GM21447 (cell line): ENCODE measurements at regions not wholly inside any gene's neighbourhood (a gene's known extent, or its start where the extent isn't known, plus 50 kb on each side); places are given as distances from the start of the nearest gene placed in this dataset.

Source experiments
- ATAC-seq: cut with Tn5 transposase; IDR thresholded peaks from one replicate; pipeline ENCODE4 v1.9.1; 2021; ENCODE audit not compliant: unreplicated experiment

- no peak for ATAC-seq
Observed at GRCh38 chr5:74136276-74136825, 504.2 kb downstream of the ENC1 start.

- ATAC-seq: no peak
Observed at GRCh38 chr5:74135033-74135432, 505.5 kb downstream of the ENC1 start.

GRCh38 chr5:74132485-74132884 lies 506.5 kb downstream of the ARHGEF28 start:
- ATAC-seq: no peak

GRCh38 chr5:74131250-74131649 lies 505.3 kb downstream of the ARHGEF28 start:
- ATAC-seq: no peak

- ATAC-seq: no peak
Observed at GRCh38 chr5:74130155-74130897, 504.3 kb downstream of the ARHGEF28 start.

- ATAC-seq: no peak
Observed at GRCh38 chr5:74127381-74128320, 501.7 kb downstream of the ARHGEF28 start.

- ATAC-seq: no peak
Observed at GRCh38 chr5:74126294-74126693, 500.3 kb downstream of the ARHGEF28 start.

GRCh38 chr5:74124826-74125225 lies 498.8 kb downstream of the ARHGEF28 start:
- no peak for ATAC-seq

GRCh38 chr5:74123929-74124328 lies 497.9 kb downstream of the ARHGEF28 start:
- no peak for ATAC-seq

- no peak for ATAC-seq
Observed at GRCh38 chr5:74122979-74123590, 497.1 kb downstream of the ARHGEF28 start.

GRCh38 chr5:74122175-74122574 lies 496.2 kb downstream of the ARHGEF28 start:
- no peak for ATAC-seq

GRCh38 chr5:74120585-74120984 lies 494.6 kb downstream of the ARHGEF28 start:
- ATAC-seq: no peak

GRCh38 chr5:74118071-74118470 lies 492.1 kb downstream of the ARHGEF28 start:
- ATAC-seq: no peak

- ATAC-seq: no peak
Observed at GRCh38 chr5:74116984-74117383, 491.0 kb downstream of the ARHGEF28 start.

GRCh38 chr5:74116266-74116665 lies 490.3 kb downstream of the ARHGEF28 start:
- no peak for ATAC-seq

GRCh38 chr5:74113927-74114326 lies 487.9 kb downstream of the ARHGEF28 start:
- ATAC-seq: no peak

- no peak for ATAC-seq
Observed at GRCh38 chr5:74113196-74113540, 487.2 kb downstream of the ARHGEF28 start.

GRCh38 chr5:74112372-74113195 lies 486.6 kb downstream of the ARHGEF28 start:
- no peak for ATAC-seq

GRCh38 chr5:74111764-74112163 lies 485.8 kb downstream of the ARHGEF28 start:
- no peak for ATAC-seq

GRCh38 chr5:74109344-74109743 lies 483.3 kb downstream of the ARHGEF28 start:
- ATAC-seq: no peak

GRCh38 chr5:74107899-74108298 lies 481.9 kb downstream of the ARHGEF28 start:
- no peak for ATAC-seq
